SH-SY5Y (cell line): ENCODE measurements at regions not wholly inside any gene's neighbourhood (a gene's known extent, or its start where the extent isn't known, plus 50 kb on each side); places are given as distances from the start of the nearest gene placed in this dataset.

Experiments used
- GATA2 ChIP-seq: IDR thresholded peaks from 2 replicates; pipeline ENCODE4 v1.6.1; 2011; ENCODE audit warnings: mild to moderate bottlenecking, low read depth, low read length
- GATA3 ChIP-seq: IDR thresholded peaks from 2 replicates; pipeline ENCODE4 v1.6.1; 2011; ENCODE audit warnings: low read depth, mild to moderate bottlenecking, low read length, moderate library complexity

- no peak for TF ChIP-seq GATA2
- TF ChIP-seq GATA3 = no peak
These were observed 700.4 kb upstream of the KCND2 start for GRCh38 chr7:119572541-119572940.
